RWPE2 (cell line): ENCODE measurements at regions not wholly inside any gene's neighbourhood (a gene's known extent, or its start where the extent isn't known, plus 50 kb on each side); places are given as distances from the start of the nearest gene placed in this dataset.

Experiments
- ATAC-seq: fragments of 200-7000 bp; cut with Tn5 transposase; 3 replicates; pipeline ENCODE4 v1.9.1; 2021; ENCODE audit warnings: low read depth
- DNase-seq: peaks from one replicate; pipeline ENCODE4 v3.0.0-alpha.2; 2020; ENCODE audit warnings: low spot score
- H3K27ac ChIP-seq: fragments of 450-650 bp; 2 replicates; pipeline ENCODE4 v1.5.1; 2017; ENCODE audit warnings: mild to moderate bottlenecking; ENCODE audit not compliant: poor library complexity, severe bottlenecking
- H3K27me3 ChIP-seq: fragments of 250-450 bp; sonication (Bioruptor Pico); 2 replicates; pipeline ENCODE4 v1.5.1; 2021; ENCODE audit warnings: mild to moderate bottlenecking, moderate library complexity; ENCODE audit not compliant: insufficient read depth, poor library complexity, severe bottlenecking
- H3K36me3 ChIP-seq: fragments of 250-450 bp; sonication (Bioruptor Pico); 2 replicates; pipeline ENCODE4 v1.5.1; 2020; ENCODE audit warnings: low read depth, mild to moderate bottlenecking, moderate library complexity
- H3K4me1 ChIP-seq: fragments of 250-450 bp; sonication (Bioruptor Pico); 2 replicates; pipeline ENCODE4 v1.5.1; 2021; ENCODE audit warnings: mild to moderate bottlenecking, moderate library complexity; ENCODE audit not compliant: insufficient read depth, poor library complexity, severe bottlenecking
- H3K4me3 ChIP-seq: fragments of 250-450 bp; sonication (Bioruptor Pico); 2 replicates; pipeline ENCODE4 v1.5.1; 2021; ENCODE audit warnings: mild to moderate bottlenecking, moderate library complexity; ENCODE audit not compliant: severe bottlenecking
- H3K9me3 ChIP-seq: fragments of 250-450 bp; sonication (Bioruptor Pico); 2 replicates; pipeline ENCODE4 v1.5.1; 2021; ENCODE audit warnings: mild to moderate bottlenecking, moderate library complexity; ENCODE audit not compliant: severe bottlenecking
- CTCF ChIP-seq: fragments of 450-650 bp; IDR thresholded peaks from one replicate; pipeline ENCODE4 v1.5.1; 2017; ENCODE audit warnings: mild to moderate bottlenecking, moderate library complexity; ENCODE audit not compliant: poor library complexity, severe bottlenecking

- Histone ChIP-seq H3K4me1 (no peaks in the 10 kb centered on the region), H3K4me3 (no peak overlapping the region), H3K36me3 (no peaks in the 10 kb centered on the region), H3K9me3 (no peaks in the 10 kb centered on the region), H3K27me3 (peaks cover 83% of the 10 kb centered on the region), H3K27ac (no peak overlapping the region)
- no peak for DNase-seq
- ATAC-seq: no peak
- no peak for TF ChIP-seq CTCF
These were observed 58.4 kb downstream of the KLHDC7A start for GRCh38 chr1:18539171-18539570.

- Histone ChIP-seq H3K4me3 (no peak overlapping the region), H3K4me1 (no peaks in the 10 kb centered on the region), H3K9me3 (no peaks in the 10 kb centered on the region), H3K27me3 (peaks cover 76% of the 10 kb centered on the region), H3K36me3 (no peaks in the 10 kb centered on the region), H3K27ac (no peak overlapping the region)
- ATAC-seq (no peak), DNase-seq (no peak)
- no peak for TF ChIP-seq CTCF
These were observed 59.5 kb downstream of the KLHDC7A start for GRCh38 chr1:18540136-18540765.

- Histone ChIP-seq H3K27ac (no peak overlapping the region), H3K4me3 (no peak overlapping the region), H3K9me3 (no peaks in the 10 kb centered on the region), H3K4me1 (no peaks in the 10 kb centered on the region), H3K27me3 (peaks cover 70% of the 10 kb centered on the region), H3K36me3 (no peaks in the 10 kb centered on the region)
- DNase-seq (no peak), ATAC-seq (no peak)
- TF ChIP-seq CTCF: no peak
These were observed 60.5 kb downstream of the KLHDC7A start for GRCh38 chr1:18541046-18541795.

- no peak for DNase-seq
- H3K27me3 ChIP-seq: peaks cover 64% of the 10 kb centered on the region
- no peak for TF ChIP-seq CTCF
These were observed 61.6 kb downstream of the KLHDC7A start for GRCh38 chr1:18542351-18542750.

GRCh38 chr1:18546026-18546425 lies 65.3 kb downstream of the KLHDC7A start:
- H3K9me3 ChIP-seq: no peaks in the 10 kb centered on the region
- H3K4me3 ChIP-seq: no peak overlapping the region
- H3K4me1 ChIP-seq: no peaks in the 10 kb centered on the region
- H3K36me3 ChIP-seq: no peaks in the 10 kb centered on the region
- H3K27me3 ChIP-seq: peaks cover 72% of the 10 kb centered on the region
- ATAC-seq (no peak), DNase-seq (no peak)
- H3K27ac ChIP-seq: no peak overlapping the region
- no peak for TF ChIP-seq CTCF

More at GRCh38 chr1:18542351-18542750, 61.6 kb downstream of the KLHDC7A start:
- no peaks in the 10 kb centered on the region for H3K4me1 ChIP-seq
- H3K9me3 ChIP-seq: no peaks in the 10 kb centered on the region
- no peak overlapping the region for H3K27ac ChIP-seq
- no peak for ATAC-seq
- H3K4me3 ChIP-seq: no peak overlapping the region
- no peaks in the 10 kb centered on the region for H3K36me3 ChIP-seq
